Stomach (tissue), 4 donors: ENCODE measurements at regions not wholly inside any gene's neighbourhood (a gene's known extent, or its start where the extent isn't known, plus 50 kb on each side); places are given as distances from the start of the nearest gene placed in this dataset.

Experiments
- POLR2A ChIP-seq, 4 donors: fragments of 450-650 bp; IDR thresholded peaks; one replicate each; pipeline ENCODE4 v1.6.1; 2016; ENCODE audit warnings: antibody characterized with exemption in 4 of 4, control low read depth in 2 of 4, mild to moderate bottlenecking in 1 of 4, moderate library complexity in 1 of 4
- POLR2AphosphoS5 ChIP-seq, 3 donors: sonication (generic); formaldehyde crosslinking; IDR thresholded peaks; one replicate each; pipeline ENCODE4 v1.6.1; 2016; ENCODE audit warnings: antibody characterized with exemption in 3 of 3
- TF ChIP-seq, protein P1 (sequence below), 7 experiments: fragments of 450-650 bp in 4 of 7; fragments of 200-600 bp in 3 of 7; sonication (generic) in 3 of 7; IDR thresholded peaks; one replicate each; pipeline ENCODE4 v1.5.1; 2016 to 2019; ENCODE audit warnings: antibody characterized with exemption in 7 of 7, control low read depth in 2 of 7, mild to moderate bottlenecking in 1 of 7

DNA sequence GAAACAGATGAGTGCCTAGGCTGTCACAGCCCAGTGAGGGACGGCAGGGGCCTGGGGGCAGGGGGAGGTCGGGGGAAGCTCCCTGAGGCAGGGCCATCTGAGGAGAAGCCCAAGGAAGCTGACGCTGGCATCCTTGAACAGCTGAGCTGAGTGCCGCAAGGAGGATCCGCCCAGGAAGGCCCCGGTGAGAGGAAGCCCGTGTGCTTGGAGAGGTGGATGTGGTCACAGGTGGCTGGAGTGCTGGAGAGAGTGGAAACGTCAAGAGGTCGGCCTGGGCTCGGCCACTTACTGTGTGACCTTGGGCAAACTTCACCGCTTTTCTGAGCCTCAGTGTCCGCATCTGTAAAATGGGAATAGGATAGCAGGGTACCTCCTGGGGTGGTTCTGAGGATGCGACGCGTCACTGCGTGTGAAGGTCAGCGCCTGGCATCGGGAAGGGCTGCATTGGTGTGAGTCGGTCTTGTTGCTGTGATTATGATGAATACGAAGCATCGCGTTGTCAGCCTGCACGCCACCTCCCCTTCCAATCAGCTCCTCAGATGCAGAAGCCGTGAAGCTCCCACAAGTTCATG is 116.1 kb upstream of the PTPN1 start:
- no peak for TF ChIP-seq POLR2A (IDR thresholded peaks at IDR 0.05)
- no peak for TF ChIP-seq POLR2AphosphoS5 (IDR thresholded peaks at IDR 0.05)
- TF ChIP-seq, protein P1, sequence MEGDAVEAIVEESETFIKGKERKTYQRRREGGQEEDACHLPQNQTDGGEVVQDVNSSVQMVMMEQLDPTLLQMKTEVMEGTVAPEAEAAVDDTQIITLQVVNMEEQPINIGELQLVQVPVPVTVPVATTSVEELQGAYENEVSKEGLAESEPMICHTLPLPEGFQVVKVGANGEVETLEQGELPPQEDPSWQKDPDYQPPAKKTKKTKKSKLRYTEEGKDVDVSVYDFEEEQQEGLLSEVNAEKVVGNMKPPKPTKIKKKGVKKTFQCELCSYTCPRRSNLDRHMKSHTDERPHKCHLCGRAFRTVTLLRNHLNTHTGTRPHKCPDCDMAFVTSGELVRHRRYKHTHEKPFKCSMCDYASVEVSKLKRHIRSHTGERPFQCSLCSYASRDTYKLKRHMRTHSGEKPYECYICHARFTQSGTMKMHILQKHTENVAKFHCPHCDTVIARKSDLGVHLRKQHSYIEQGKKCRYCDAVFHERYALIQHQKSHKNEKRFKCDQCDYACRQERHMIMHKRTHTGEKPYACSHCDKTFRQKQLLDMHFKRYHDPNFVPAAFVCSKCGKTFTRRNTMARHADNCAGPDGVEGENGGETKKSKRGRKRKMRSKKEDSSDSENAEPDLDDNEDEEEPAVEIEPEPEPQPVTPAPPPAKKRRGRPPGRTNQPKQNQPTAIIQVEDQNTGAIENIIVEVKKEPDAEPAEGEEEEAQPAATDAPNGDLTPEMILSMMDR (IDR thresholded peaks at IDR 0.05), result no peak
